Tongue (tissue), 1 donor: ENCODE measurements at regions not wholly inside any gene's neighbourhood (a gene's known extent, or its start where the extent isn't known, plus 50 kb on each side); places are given as distances from the start of the nearest gene placed in this dataset.

Experiments used
- DNase-seq: peaks from one replicate; pipeline ENCODE4 v3.0.0-alpha.2; 2015

DNA sequence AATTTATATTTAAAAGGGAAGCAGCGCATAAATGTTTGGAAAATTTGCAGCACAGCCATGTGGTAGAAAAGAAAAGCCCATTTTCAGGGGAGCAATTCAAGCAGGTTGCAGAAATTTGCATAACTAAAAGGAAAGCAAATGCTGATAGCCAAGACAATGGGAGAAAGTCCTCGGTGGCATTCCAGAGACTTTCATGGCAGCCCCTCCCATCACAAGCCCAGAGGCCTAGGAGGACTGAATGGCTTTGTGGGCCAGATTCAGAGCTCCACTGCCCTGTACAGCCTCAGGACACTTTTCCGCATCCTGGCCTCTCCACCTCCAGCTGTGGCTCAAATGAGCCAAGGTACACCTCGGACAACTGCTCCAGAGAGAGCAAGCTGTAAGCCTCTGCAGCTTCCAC, 462.9 kb downstream of the CDK5RAP2 start:
- DNase-seq, result no peak

DNA sequence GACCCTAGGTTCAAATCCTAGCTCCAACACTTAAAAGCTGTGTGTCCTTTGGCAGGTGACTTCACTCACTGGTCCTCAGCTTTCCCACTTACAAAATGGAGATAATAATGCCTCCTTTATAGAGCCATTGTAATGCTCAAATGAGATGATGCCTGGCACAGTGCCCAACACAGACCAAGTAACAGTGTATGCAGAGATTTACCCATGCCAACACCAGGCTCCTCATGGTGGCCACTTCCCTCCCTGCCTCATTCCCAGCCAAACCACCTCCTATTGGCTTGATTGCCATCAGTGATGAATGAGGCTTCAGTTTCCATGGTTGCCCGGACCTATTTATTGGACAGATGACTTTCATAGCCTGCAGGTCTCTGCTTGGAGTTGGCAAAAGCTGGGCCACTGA, 469.4 kb downstream of the CDK5RAP2 start:
- DNase-seq, result no peak

DNA sequence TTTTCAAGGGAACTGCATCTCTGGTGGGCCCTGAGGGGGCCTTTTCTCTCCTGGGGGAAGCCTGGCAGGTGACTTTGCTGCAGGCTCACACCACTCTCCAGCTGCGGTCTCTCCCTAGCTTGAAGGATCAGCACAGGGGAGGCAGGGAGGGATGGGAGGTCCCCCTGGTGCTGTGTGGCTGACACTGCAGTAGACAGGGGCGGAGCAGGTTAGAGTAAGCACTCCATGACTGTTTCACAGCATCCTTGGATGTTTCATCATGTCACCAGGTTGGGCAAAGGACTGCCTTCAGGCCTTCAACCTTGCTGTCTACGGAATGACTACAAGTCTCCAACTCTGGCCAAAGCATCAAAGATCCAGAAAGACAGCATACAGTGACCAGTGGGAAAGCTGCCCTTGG, 470.7 kb downstream of the CDK5RAP2 start:
- DNase-seq, result peak; percentile 3

DNA sequence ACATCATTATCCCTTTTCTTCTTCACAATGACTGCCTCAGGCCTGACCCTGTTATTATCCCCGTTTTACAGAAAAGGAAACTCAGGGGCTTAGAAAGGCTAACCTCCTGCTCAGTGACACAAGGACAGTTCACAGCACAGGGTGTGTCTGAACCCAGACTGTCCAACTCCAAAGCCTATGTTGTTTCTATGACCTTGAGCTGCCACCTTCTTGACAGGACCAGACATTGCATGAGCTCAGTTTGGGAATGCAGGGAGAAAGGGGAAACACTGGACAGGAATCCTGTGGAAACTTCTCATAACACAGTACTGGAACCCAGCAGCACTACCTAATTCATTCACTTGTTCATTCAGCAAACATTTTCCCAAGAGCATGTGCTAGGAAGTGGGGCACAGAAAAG, 472.8 kb downstream of the CDK5RAP2 start:
- no peak for DNase-seq

DNA sequence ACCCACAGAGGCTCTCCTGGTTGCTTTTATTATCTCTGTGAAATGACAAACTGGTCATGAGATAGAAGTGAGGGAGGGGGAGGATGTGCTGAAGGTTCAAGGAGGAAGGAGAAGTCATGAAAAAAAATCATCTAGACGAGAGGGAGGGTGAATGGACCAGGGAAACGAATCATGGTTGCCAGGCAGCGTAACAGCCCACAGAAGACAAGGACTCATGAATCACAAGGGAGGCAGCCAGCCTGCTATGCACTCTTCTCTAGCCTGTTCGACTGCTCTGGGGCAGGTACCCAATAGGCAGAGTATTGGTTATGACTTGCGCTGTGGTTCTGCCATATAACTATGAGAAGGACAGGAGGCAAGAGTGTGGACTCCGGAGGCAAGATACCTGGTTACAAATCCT, 475.2 kb downstream of the CDK5RAP2 start:
- no peak for DNase-seq

DNA sequence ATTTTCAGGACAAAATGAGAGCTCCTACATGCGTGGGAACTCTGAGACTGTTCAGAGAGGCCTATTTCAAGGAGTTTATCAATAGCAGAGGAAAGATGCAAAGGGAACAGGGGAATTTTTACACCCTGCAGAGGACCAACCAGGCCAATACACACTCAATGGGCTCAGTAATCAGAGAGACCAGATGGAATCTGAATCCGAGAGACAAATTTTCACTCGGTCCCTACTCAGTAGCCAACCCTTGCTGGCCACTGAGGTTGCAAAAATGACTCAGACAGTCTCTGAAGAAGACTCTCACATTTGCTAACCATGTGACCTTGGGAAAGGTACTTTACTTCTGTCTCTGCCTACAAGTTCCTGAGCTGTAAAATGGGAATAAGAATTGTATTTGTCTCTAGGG, 479.4 kb downstream of the CDK5RAP2 start:
- DNase-seq, result no peak

DNA sequence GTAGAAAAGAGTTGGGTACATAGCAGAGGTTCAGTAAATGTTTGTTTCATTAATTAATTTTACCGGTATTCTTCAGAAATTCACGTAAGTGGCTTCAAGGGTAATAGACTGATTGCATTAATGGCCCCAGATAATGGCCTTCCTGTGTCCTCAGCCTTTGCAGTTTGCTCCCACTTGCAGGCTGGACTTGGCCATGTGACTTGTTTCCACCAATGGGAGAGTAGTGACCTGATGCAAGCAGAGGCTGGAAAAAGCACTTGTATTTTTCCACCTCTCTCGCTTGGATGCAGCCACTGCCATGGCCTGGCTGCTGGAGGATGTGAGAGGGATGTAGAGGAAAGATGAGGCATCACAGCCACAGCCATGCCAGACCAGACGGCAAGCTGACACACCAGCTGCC, 480.9 kb downstream of the CDK5RAP2 start:
- no peak for DNase-seq

DNA sequence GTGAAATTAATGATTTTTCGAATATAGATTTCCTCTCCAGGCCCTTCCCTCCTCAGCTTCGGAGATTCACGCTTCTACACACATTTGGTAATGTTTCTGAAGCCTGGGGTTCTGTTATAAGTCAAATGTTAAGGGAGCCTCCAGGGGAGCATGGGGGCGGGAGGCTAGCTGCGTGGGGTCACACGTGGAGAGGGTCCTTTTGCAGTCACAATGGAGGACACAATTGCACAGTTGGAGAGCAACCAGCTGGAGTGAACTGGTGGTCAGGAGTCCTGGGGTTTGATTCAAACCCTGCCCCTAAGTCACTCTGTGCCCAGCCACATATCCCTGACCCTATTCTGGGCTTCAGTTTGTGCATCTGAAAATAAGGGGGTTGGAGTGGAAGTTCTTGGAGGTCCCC, 481.4 kb downstream of the CDK5RAP2 start:
- DNase-seq, result no peak

DNA sequence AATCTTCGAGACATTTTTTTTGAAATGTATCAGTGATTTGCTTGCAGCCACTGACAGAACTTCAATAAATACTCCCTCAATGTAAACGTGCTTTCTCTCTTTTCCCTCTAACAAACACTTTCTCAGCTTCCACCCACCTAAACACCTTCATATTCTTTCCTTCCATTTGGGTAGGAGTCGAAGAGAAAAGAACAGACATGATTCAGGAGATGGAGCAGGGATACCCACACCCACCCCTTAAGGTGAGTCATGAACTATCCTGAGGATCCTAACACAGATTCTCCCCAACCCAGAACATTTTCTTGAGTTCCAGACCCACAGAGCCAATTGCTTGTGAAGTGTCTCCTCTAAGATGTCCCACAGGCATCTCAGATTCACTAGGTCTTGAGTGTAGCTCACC, 488.8 kb downstream of the CDK5RAP2 start:
- no peak for DNase-seq

DNA sequence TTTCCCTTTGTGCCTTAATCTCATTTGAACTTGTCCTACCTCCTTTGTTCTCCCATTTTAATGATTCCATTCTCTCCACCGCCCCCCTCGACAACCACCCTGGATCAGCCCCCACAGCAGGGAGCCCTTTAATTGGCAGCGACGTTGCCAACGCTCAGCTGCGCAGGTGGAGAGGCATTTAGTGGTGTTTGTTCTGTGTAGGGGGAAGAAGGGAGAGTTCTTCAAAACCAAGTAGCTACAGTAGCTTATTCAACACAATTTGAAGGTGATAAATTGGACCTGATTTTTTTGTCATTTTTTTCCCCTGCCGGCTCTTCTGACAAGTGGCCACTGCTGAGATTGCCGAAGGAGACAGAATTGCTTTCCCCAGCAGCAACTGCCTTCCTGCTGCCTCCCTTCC, 499.1 kb downstream of the CDK5RAP2 start:
- no peak for DNase-seq

DNA sequence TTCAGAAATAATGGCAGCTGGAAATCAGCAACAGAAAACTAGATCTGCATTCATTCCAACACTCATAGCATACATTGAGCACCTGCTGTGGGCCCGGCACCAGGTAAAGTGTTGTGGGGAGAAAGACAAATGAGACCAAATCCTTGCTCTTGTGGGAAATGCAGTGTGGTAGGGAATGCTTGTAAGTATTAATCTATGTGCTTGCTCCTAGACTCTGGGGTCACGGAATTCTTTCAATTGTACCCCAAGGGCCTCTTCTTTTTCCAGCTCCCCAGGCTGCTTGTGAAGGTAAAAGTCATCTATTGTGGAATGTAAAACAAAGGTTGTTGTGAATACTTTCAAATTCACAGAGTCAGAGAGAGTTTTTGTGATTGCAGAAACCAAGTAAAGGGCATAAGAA, 501.9 kb downstream of the CDK5RAP2 start:
- DNase-seq, result no peak

DNA sequence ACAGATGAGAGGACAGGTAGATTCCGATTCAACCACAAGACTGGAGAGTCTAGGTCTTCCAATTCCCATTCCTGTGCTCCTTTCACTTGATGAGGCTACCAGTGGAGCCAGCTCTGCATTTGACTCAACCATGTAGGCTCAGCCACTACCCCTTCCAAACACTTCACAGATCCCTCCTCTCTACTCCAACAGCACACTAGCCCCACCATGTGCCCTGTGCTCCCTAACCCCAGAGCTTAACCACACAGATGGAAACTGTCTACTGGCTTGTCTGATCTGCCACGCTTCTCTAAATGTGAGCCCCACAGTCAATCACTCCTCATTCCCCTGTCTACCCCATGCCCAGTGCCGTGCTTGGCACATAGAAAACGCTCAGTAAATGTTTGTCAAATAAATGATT, 508.2 kb downstream of the CDK5RAP2 start:
- no peak for DNase-seq

DNA sequence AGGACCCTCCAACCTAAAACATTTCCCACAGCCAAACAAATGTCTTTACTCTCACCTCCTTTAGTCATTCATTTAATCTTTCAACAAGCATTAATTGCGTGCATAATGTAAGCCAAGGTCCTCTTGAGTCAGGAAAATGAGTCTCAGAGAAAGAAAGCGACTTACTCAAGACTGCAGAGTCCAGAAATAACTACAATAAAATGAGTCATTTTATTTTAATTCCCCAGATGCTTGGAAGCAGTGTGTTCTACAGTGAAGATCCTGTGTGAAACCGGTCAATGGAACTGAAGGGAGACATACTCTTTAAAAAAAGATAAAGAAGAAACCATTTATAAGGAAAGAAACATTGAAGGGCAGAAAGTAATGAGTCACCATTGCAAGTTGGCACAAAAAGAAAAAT, 513.7 kb downstream of the CDK5RAP2 start:
- DNase-seq, result no peak

DNA sequence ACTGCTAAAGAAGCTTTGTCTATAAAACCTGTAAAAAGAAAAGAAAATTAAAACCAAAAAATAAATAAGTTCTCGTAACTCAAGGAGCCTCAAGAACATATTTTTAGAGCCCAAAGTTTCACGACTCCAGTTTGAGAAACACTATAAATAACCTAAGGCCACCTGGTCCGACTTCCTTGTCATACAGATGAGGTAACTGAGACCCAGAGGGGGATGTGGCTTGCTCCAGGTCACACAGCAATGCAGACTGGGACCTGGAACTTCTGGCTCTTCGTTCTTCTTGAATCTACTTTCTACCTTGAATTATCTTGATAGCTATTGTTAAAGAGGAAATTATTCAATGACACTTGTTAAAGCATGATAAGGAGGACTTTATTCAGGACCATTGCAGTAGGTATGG, 514.8 kb downstream of the CDK5RAP2 start:
- DNase-seq, result no peak

DNA sequence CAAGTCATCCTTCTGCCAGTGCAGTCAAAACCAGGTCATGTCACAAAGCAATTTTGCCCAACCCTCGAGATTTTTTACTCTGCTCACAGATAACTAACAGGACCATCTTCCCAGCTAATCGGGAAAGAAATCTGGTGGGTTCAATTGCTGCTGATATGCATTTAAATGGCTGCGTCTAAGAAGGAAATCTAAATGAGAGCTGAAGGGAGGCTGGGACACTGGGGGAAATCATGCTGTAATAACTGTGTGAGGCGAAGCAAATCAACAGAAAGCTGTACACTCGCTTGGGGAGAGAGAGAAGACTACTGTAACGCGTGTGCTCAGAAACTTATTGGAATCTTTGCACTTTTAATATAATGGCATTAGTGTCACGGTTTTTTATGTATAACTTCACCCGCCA, 535.0 kb downstream of the CDK5RAP2 start:
- DNase-seq, result no peak

DNA sequence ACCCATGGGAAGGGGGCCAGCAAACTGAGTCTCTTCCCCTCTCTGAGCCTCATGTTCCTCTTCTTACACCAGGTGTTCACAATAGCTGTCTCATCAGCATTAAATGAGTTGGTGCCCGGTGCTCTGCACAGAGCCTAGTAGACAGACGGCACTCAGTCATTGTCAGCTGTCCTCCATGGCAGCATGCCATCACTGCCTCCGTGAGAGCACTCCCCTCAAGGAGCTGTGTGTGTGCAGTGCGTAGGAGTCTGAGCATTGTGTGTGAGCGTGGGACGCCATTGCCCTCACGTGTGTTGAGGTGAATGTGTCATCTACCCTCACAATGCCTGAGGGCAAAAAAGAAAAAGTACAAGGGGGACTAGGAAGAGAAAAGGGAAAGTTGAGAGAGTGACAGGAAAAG, 536.5 kb downstream of the CDK5RAP2 start:
- DNase-seq, result peak; percentile 18

DNA sequence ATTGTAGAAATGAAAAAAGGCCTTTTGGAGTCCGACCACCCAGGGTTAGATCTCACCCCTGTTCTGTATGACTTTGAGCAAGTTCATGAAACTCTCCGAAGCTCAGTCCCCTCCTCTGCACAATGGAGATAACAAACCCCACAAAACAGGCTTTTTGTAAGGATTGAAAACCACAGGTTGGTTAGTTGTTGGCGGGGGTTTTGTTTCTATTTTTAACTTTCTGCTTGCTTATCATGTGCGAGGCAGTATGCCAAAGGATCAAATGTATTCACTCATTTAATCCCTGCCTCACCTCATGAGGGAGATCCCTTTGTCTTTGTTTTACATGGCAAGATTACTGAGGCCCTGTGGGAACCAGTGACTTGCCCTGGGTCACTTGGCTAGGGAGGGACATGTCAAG, 539.1 kb downstream of the CDK5RAP2 start:
- DNase-seq, result no peak

DNA sequence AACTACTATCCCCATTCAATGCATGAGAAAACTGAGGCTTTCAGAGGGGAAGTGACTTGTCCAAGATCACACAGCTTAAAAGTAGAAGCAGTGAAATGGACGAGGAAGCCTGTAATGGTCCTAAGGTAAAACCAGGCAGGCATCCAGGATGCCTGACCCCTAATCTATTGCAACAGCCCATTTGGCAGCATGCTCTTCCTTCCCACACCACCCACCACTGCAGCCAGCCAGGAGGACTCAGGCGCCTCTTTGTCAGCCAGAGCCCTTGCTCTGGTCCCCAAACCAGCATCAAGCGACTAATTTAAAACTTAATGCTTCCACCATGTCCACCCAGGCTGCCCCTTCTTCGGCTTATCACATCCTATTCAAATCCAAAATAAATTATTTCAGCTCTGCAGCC, 541.6 kb downstream of the CDK5RAP2 start:
- no peak for DNase-seq

DNA sequence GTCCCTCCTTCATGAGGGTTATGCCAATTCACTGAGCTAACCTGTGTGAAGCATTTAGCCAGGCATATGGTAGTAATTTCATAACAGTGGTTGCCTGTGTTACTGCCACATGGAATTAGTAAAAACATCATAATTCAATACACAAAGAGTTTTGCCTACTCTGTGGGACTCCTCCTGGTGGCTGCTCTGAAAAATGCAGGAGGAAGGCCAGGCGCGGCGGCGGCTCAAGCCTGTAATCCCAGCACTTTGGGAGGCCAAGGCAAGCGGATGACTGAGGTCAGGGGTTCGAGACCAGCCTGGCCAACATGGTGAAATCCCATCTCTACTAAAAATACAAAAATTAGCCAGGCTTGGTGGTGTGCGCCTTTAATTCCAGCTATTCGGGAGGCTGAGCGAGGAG, 547.3 kb downstream of the CDK5RAP2 start:
- no peak for DNase-seq

DNA sequence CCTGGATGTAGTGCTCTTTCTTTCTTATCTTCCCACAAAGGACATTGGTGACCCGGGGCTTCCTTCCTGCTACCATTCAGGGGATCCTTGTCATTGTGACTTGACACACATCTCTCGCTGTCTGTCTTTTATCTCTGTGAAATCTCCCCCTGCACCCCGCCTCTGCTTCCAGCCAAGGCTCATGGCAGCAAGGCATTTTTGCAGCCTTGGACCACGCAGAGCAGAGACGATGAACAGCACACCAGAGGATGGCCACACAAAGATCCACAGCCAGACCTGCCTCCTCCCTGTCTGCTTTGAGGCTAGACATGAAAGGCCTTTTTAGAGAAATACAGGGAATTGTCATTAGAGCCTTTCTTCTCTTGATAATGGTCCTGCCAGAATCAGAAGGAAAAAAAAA, 549.1 kb downstream of the CDK5RAP2 start:
- no peak for DNase-seq

DNA sequence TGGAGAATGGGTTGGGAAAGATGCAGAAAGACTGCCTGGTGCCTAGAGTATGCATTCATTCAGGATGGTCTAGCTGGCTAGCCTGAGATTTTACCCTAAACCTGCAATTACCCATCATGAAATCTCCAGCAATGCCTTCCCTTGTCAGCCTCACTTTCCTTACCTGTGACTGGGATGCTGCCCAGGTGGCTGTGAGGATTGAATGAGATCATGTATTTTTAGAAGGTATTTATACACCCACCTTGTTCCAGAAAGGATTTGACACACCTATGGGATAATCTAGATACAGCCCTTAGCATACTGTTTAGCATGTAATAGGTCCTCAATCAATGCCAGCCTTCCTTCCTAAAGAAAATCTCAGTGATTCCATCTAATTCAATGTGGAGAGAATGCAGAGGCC, 561.4 kb downstream of the CDK5RAP2 start:
- DNase-seq, result no peak

DNA sequence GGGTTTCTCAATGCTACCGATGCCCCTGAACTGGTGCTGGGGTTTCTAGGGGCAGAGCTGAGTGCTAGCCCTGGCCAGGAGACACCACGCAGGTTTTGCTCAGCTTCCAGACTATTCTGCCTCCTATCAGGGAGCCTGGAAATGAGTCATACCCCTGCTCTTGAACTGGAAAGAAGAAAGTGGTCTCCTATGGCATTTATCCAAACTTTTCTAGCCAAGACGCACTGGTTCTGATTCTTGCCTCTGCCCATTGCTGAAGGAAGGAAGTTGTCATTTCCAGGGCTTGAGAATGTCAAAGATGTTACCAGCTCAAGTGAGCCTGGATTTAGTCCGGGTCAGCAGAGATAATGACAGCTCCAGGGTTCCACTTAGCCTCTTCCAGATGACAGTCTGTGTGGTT, 561.9 kb downstream of the CDK5RAP2 start:
- no peak for DNase-seq

DNA sequence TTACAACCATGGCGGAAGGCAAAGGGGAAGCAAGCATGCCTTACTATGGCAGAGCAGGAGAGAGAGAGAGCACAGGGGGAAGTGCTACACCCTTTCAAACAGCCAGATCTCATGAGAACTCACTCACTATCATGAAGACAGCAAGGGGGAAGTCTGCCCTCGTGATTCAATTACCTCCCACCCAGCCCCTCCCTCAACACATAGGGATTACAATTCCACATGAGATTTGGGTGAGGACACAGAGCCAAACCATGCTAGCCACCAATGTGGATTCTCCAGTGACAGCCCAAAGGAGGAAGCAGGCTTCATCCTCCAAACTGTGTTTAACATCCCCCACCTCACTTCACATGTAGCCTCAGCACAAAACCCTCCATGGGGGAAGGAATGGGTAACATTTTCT, 563.7 kb downstream of the CDK5RAP2 start:
- DNase-seq, result no peak

DNA sequence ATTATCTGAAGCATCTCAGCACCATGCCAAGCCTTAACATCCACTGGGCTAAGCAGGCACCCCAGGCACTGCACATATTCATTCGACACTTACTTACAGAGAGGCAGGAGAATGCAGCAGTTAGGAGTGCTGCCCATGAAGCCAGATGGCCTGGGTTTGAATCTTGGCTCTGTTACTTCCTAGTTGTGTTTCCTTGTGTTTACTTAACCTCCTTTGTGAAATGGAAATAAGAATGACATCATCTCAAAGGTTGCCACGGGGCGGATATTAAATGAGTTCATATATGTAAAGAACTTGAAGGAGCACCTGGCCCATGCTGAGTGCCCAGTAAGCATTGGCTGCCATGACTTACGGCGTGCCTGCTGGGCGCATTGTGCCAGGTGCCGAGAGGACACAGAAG, 565.2 kb downstream of the CDK5RAP2 start:
- no peak for DNase-seq

DNA sequence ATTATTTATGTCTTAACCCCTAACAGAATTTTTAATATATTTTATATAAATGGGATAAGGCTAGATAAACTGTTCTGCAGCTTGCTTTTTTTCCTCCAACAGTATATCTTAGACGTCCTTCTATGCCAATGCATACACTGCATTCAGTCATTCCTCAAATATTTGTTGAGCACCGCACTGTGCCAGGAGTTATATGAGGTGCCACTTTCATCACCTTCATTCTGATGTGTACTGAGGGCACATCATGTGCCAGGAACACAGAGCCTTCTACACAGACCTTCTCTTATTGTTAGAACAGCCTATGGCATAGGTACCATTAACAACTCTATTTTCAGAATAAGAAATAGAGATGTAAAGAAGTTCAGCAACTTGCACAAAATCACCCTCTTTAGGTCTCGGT, 570.1 kb downstream of the CDK5RAP2 start:
- DNase-seq, result no peak

DNA sequence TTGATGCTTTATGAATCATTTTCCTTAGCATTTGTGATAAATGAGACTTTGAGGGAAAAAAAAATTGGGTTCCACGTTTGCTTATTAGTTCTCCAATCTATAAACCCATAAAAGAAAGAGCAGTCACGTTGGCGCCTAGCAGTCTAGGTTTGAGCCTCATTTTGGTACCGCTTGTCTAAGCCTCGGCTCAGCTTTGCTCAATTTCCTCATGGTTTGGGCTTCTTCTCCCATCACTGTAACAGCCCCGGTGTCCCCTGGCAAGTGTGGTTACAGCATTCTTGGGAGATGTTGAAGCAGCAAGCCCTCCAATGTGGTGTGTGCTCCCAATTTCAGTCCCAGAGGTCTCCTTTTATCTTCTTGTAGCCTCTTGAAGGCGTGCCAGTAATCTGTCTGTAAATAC, 578.4 kb downstream of the CDK5RAP2 start:
- DNase-seq, result no peak
